NCI-H1436 (cell line): ENCODE measurements at regions not wholly inside any gene's neighbourhood (a gene's known extent, or its start where the extent isn't known, plus 50 kb on each side); places are given as distances from the start of the nearest gene placed in this dataset.

Source experiments
- DNase-seq: peaks from one replicate; lab custom pipeline; 2025; lab: John Stamatoyannopoulos, UW

GRCh38 chr2:10985901-10986535, 74.3 kb downstream of the KCNF1 start:
- DNase-seq = no peak

GRCh38 chr2:10987439-10987838, 75.7 kb downstream of the KCNF1 start:
- no peak for DNase-seq

DNA sequence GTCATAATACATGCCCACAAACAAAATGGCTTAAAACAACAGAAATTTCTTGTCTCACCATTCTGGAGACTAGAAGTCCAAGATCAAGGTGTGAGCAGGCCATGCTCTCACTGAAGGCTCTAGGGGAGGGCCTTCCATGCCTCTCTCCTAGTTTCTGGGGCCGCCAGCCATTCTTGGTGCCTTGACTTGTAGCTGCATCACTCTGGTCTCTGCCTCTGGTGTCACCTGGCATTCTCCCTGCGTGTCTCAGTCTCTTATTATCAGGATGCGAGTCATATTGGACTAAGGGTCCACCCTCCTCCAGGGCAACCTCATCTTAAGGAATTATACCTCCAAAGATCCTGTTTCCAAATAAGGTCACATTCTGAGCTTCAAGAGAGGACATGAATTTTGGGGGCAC, 76.1 kb downstream of the KCNF1 start:
- DNase-seq = no peak

DNA sequence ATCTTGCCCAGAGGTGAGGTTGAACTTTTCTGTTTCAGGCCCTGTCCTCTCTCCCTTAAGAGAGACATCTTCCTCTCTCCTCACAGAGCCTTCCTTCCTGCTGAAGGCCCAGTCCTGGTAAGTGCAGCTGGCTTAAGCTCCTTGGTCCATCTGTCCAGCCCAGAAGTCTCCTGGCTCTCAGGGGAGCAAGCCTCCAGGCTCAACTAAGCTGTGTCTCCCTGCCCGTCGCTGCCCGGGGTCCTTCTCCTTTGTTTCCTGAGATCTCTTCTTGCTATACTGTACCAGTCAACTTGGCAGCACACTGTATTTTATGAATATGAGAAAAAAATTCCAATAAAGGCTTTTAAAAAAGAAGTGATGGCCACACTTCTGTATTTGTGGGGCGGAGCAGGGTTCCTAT, 77.4 kb downstream of the KCNF1 start:
- DNase-seq = no peak

DNA sequence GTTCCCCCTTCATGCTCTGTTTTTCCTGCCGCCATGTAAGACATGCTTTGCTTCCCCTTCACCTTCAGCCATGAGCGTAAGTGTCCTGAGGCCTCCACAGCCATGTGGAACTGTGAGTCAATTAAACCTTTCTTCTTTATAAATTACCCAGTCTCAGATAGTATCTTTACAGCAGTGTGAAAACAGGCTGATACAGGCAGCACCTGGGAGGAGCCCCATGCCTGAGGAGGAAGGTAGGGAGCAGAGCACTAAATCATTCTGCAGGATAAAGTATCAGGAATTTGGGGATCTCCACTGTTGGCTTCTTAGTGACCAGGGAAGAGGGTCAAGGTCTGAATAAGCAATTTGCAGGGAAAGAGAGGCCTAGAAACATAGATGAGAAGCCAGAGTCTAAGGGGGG, 78.0 kb downstream of the KCNF1 start:
- no peak for DNase-seq

GRCh38 chr2:10990561-10991111, 78.9 kb downstream of the KCNF1 start:
- no peak for DNase-seq

DNA sequence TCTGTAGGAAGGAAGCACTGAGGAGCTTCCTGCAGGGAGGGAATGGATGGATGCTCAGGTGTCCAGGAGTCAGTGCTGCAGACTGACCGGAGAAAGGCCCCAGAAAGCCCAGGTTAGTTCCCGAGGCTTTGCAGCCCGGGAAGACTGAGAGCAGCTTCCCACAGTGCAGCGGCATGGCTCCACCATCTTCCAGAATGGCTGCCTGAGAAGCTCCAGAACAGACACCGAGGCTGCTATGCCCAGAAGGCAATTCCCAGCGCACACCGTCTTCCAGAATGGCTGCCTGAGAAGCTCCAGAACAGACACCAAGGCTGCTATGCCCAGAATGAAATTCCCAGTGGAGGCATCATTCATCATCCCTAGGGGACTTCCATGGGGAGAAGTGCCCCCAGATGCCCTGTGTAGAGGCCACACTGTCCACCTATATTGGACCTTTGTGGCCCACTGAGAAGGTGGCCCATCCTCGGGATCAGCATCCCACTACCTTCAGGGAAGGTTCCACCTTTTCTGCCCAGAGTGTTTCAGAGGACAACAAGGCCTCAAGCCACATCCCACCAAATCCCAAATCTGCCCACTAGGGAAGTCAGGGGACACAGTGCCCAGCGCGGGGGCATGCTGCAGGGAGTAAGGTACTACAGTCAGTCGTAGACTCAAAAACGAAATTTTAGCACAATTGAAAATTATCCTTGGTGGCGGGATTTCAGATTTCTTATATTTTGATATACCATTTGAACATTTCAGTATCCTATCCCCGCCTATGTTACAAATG, 80.5 kb downstream of the KCNF1 start:
- DNase-seq = no peak

DNA sequence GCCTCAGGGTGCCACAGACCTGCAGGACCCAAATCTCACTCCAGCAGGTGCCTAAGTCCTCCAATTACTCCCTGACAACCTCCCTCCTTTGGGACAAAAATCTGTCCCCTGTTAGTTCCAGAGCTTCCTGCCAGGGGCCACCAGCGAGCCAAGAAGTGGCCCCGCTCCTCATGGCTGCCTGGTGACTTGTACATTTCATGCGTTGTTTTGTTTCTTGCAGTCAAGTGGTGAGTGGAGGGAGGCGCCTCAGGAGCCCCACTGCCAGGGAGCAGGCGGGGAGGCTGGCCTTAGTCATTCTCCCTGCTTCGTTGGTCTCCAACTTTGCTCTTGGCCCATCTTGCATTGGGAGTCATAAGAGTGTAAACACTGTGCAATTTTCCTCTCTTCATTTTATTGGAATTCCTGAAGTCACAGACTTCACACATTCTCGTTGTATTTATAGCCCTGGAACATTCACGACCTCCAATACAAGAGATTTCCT, 81.3 kb downstream of the KCNF1 start:
- no peak for DNase-seq

DNA sequence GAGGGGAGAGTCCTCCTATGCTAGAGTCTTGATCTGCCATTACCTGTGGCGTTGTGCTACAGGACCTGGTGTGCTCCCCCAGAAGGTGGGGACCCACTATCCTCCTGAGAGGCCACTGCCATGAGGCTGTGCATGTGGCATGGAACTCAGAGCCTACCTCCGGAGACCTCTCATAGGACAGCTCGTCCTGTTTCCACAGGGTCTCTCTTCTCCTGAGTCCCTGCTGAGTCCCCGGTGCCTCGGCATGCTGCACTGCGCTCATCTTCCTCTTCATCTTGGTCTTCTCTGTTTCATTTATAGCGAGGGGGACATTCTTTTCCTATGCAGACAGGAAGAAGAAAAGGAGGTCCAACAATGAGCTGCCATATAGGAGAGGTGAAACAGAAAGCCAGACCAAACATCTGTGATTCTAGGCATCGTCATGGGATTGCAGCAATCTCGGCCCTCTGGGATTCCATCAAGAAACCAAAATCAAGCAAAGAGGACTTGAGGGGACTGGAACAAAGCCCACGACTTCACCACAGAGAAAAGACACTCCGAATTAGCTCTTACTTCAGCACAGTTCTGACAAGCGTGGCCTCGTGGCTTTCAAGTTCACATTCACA, 83.7 kb downstream of the KCNF1 start:
- DNase-seq = no peak

DNA sequence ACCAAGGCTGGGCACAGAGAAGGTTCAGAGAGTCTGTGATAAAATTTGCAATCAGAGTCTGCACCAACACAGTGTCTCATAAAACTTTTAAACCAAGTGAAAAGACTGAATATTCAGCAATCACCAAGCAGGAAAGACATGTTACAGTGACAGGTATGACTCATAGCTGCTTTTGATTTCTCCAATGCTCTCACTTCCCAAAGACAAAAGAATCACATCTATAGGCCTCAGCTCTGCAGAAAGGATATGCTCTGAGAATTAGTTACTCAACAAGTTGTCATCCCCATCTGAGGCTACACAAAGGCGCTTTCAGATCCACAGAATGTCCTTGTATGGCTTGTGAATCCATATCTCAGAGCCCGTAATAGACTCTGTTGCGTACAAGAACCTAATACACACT, 92.5 kb downstream of the KCNF1 start:
- no peak for DNase-seq

GRCh38 chr2:11005032-11005431, 93.3 kb downstream of the KCNF1 start:
- no peak for DNase-seq

GRCh38 chr2:11006191-11006590, 94.5 kb downstream of the KCNF1 start:
- no peak for DNase-seq

- no peak for DNase-seq
Observed at GRCh38 chr2:11007331-11008264, 95.9 kb downstream of the KCNF1 start.

GRCh38 chr2:11008773-11009172, 97.0 kb downstream of the KCNF1 start:
- DNase-seq = no peak

DNA sequence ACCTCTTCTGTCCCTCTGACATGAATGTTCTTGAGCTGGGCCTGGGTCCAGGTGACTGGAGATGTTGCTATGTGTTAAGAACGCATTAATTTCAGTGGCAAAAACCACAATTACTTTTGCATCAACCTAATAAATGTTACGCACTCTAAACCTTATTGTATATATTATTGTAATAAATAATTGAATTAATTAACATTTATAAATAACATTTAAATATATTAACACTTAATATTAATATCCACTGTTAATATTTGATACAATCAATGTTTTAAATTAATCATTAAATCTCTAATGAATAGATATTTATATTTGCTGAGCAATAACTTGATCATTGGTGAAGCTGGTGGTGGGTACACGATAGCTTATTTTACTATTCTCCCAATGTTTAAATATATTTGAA, 97.4 kb downstream of the KCNF1 start:
- no peak for DNase-seq

GRCh38 chr2:11009891-11010290, 98.2 kb downstream of the KCNF1 start:
- no peak for DNase-seq

GRCh38 chr2:11011359-11011758, 99.6 kb downstream of the KCNF1 start:
- DNase-seq = no peak

- DNase-seq = no peak
Observed at GRCh38 chr2:11012131-11012693, 100.5 kb downstream of the KCNF1 start.

GRCh38 chr2:11013196-11013595, 101.5 kb downstream of the KCNF1 start:
- no peak for DNase-seq

- no peak for DNase-seq
Observed at GRCh38 chr2:11014026-11014425, 102.3 kb downstream of the KCNF1 start.

GRCh38 chr2:11016735-11017388, 105.1 kb downstream of the KCNF1 start:
- DNase-seq = no peak
